ENCODE measurements at regions not wholly inside any gene's neighbourhood (a gene's known extent, or its start where the extent isn't known, plus 50 kb on each side); places are given as distances from the start of the nearest gene placed in this dataset.
A peak's percentile ranks its signal among the peaks of the same experiment; 100 is the strongest.

DNA sequence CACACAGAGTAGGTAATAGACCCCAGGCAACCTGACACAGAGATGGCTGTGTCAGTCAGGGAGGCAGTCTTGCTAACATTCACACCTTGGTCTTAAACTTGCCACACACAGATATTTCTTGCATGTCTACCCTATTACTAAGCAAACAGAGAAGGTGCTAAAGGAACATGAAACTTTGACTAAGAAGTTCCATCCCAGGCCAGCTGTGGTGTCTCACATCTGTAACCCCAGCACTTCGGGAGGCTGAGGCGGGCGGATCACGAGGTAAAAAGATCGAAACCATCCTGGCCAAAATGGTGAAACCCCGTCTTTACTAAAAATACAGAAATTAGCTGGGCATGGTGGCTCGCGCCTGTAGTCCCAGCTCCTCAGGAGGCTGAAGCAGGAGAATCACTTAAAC, 222.4 kb upstream of the JARID2 start (continued):
- TF ChIP-seq MLLT1 (IDR thresholded peaks at IDR 0.05) (peak; percentile 41; the same call in 1 of the 2 replicates), CBFB (IDR thresholded peaks at IDR 0.05; ENCODE audit: low read depth) (peak; percentile 72; the same call in 1 of the 2 replicates), DPF2 (IDR thresholded peaks at IDR 0.05) (peak; percentile 97), HDGF (IDR thresholded peaks at IDR 0.05) (no peak), JUND (IDR thresholded peaks at IDR 0.05; ENCODE audit: low read depth, low read length) (0 out of 2 replicates have a peak, but pooled peaks have one; percentile 69), IRF4 (IDR thresholded peaks at IDR 0.05; ENCODE audit: low read depth, low read length) (peak; percentile 65; the same call in 1 of the 2 replicates), MYB (IDR thresholded peaks at IDR 0.05; ENCODE audit: borderline replicate concordance, low read depth, low read length) (0 out of 2 replicates have a peak, but pooled peaks have one; percentile 27), BMI1 (IDR thresholded peaks at IDR 0.05; ENCODE audit: borderline replicate concordance) (peak; percentile 79; the same call in 1 of the 2 replicates), POU2F2 (IDR thresholded peaks at IDR 0.05; ENCODE audit: borderline replicate concordance, low read depth, low read length) (peak; percentile 56; the same call in 1 of the 3 replicates), EGR1 (IDR thresholded peaks at IDR 0.05; ENCODE audit: borderline replicate concordance in 1 of 2, low read depth in 2 of 2, low read length in 2 of 2) (no peak), USF2 (IDR thresholded peaks at IDR 0.05; ENCODE audit: borderline replicate concordance, low read depth, low read length) (no peak), RUNX3 (IDR thresholded peaks at IDR 0.05; ENCODE audit: low read length) (peak; percentile 85), TARDBP (IDR thresholded peaks at IDR 0.05; ENCODE audit: borderline replicate concordance) (no peak; the same call in 1 of the 2 replicates), SMARCA5 (IDR thresholded peaks at IDR 0.05) (peak; percentile 42; the same call in 1 of the 2 replicates), NR2F1 (conservative IDR thresholded peaks at IDR 0.05) (peak; percentile 88)
- TF ChIP-seq, protein P1, sequence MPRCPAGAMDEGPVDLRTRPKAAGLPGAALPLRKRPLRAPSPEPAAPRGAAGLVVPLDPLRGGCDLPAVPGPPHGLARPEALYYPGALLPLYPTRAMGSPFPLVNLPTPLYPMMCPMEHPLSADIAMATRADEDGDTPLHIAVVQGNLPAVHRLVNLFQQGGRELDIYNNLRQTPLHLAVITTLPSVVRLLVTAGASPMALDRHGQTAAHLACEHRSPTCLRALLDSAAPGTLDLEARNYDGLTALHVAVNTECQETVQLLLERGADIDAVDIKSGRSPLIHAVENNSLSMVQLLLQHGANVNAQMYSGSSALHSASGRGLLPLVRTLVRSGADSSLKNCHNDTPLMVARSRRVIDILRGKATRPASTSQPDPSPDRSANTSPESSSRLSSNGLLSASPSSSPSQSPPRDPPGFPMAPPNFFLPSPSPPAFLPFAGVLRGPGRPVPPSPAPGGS (IDR thresholded peaks at IDR 0.05; ENCODE audit: borderline replicate concordance, insufficient read depth, low read depth, low read length, poor library complexity, severe bottlenecking) = no peak

Data from GM12878 (cell line).